NCI-H1092 treated with DMSO at 0.1 percent for 48 hours (cell line): ENCODE measurements at regions not wholly inside any gene's neighbourhood (a gene's known extent, or its start where the extent isn't known, plus 50 kb on each side); places are given as distances from the start of the nearest gene placed in this dataset.

Source experiments
- DNase-seq: peaks from one replicate; lab custom pipeline; 2025; lab: John Stamatoyannopoulos, UW

DNA sequence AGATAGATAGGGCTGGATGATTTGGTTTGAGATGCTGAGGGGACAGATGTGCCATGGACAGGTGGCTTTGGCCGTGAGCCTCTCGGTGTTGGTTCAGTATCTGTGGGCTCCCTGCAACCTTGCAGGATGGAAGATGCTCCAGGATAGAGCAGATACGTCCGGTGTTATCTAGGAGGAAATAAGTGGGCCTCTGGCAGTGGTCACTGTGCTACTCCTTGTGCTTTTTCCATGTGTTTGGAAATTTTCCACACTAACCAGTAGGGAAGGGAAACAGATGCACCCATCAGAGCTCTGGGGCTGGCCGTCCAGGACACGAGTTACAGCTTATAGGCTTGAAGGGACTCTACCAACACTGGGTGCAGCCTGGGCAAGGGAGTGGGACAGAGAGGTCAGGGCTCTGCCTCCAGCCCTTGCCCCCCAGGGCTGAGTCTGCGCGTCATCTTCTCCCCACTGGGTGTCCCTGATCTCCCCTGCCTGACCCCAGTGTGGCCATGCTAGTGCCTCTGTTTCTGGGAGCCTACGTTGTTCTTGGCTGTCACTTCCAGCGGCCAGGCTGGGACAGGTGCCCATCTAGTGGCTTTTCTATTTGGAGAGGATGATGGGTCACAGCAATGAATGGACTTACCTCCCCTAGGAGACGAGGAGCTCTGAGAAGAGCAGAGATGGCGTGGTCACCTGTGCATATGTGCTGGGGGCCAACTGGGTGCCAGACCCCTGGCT, 166.9 kb downstream of the SEC14L1 start:
- no peak for DNase-seq

DNA sequence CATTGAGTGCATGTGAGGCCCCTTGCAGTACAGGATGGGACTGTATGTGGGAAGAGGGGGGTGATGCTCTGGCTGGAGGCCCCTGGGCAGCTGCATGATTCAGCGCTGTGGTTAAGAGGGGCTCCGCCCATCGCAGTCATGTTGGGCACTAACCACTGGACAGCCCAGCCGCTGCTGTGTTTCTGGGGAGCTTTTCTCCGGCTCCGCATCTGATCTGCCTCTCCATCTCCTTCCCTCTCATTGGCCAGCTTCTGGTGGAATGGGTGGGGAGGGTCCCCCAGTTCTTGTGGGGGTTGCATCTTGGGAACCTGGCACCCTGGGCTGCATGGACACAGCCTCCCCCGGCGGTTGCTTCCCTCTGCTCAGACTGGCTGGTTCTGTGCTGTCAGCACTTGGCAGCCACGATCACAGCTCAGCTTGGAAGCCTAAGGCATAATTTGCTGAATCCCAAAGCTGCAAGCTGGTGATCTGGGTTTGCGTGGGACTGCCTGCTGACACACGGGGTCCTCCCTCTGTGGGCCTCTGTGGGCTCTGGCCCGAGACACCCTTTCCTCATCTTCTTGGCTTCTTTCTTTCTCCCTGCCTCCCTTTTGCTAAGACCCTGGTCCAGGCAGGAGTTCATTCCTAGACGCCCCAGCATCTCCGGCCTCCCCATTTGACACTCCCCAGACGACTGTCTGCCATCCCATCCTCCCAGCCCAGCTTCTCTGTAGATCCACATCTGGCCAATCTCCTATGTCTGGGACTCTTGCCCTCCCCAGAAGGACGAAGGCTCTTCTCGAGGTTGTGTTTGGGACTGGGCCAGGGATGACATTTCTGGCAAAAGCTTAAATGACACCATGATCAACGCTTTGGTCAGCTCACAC, 168.3 kb downstream of the SEC14L1 start:
- no peak for DNase-seq

DNA sequence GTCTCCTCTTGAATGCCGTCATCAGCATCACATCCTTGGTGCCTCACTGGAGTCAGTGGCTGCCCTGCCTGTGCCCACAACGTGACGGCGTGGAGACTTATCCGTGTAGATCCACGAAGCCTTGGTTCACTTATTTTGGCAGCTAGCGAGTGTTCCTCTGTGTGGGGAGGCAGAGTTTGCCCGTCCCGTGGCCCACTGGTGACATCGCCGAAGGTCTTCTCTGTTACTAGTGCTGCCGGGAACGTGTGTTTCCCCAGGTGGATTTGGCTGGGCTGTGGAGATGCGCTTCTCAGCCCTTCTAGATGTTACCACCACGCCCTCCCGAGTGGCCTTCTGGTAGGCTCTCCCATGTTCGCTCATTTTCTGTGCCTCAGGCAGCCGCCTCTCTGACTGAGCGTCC, 169.6 kb downstream of the SEC14L1 start:
- DNase-seq: no peak

DNA sequence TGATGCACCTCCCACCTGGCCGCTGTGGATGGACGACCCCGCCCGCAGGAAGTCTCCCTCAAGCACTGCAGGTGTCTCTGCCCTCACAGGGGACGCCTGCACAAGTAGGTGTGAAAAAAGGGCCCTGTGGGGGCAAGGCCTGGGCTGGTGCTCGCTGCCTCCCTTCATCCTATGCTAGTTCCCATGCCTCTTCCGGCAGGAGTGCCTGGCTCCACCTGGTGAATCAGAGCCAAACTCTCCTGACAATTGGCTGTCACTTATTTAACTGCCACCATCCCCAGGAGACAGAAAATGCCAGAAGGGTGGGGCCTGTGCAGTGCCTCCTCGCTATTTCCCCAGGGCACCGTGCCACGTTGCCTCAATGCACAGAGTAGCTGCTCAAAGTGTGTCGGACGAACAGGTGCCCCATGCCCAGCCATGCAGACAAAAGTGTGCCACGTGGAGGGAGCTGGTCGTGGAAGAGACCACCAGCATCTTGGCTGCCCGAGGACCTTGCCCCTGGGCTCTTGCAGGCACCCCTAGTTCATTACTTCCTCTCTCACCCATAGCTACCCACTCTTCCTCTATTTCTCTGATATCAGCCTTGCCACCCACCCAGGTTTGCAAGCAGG, 170.7 kb downstream of the SEC14L1 start:
- DNase-seq: no peak

DNA sequence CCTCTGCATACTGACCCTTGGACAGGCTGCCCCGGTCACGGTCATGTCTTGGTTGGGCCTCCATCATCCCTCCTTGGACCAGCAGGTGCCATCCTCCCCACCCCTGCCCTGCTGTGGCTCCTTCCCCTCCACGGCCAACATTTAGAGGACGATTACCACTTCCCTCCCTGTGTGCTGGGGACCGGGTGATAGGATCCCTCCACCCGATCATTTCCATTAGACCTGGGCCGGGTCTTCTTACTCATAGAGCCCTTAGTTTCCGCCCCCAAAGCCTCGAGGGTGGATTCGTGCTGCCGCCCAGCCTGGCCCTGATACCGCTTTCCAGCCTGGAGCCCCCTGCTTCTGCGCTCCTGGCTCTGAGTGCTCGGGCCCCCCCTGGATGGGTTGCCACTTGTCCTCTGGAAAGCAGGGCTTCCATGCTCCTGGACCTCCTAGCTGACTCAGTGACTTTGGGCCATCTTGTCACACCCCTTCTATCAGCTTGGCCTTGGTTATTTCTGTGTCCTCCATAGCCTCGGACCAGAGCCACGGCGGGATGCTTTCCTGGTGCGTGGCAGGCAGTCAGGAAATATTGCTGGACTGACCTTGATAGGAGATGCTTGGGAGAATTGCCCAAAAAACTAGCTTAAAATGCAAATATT, 171.4 kb downstream of the SEC14L1 start:
- DNase-seq: no peak

DNA sequence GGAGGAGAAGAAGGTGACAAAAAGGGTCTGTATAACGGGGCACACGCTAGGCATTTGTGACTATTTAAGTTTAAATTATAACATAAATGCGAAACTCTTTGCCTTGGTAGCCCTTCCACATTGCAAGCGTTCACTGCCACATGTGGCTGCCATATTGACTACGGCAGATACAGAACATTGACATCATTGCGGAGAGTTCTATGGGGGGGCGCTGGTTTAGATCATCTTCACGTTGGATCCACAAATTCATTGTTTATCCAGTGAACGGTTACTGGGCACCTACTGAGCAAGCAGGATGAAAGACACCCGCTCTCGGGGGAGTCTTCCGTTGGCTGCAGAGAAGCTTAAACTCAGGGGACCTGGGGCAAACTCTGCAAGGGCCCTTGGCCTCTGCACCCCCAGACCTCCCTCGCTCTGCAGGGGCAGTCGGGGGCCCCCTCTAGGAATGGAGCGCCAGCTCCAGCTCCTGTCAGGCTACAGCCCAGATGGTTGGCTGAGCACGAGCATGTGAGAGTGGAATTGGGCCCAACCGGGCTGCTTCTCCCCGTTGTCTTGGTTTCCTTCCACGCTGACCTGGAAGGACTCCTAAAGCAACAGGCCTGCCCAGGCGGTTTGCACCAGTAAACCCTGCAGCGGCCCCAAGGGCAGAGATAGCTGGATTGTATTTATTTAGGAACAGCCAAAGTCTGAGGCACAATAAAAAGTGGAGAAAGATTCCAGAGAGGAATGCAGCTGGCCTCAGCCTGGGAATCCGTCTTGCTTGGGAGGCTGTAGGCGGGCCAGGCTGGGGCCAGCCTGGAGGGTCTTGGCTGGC, 172.2 kb downstream of the SEC14L1 start:
- DNase-seq: no peak

DNA sequence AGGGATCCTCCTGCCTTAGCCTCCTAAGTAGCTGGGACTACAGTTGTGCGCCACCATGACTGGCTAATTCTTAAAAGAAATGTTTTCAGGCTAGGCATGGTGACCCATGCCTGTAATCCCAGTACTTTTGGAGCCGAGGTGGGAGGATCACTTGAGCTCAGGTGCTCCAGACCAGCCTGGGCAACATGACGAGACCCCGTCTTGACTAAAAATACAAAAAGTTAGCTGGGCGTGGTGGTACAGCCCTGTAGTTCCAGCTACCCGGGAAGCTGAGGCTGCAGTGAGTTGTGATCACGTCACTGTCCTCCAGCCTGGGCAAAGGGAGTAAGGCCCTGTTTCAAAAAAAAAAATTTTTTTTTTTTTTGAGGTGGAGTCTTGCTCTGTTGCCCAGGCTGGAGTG, 173.1 kb downstream of the SEC14L1 start:
- DNase-seq: no peak

DNA sequence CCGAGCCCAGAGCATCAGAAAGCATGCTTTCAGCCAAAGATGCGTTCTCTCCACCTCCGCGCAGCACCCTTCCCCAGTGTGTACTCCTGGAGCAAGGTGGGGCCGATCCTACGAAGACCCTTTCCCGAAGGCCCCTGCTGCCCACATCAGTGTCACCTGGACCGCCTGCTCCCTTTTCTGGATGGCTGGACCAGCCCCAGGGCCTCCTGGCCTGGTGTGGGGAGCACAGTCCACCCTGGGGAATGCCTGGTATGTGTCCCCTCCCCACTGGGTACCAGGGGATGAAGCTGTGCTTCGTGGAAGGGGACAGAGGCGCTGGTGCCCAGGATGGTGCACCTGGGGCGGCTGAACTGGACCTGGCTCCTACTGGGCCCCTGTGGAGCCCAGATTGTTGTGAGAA, 173.8 kb downstream of the SEC14L1 start:
- no peak for DNase-seq

DNA sequence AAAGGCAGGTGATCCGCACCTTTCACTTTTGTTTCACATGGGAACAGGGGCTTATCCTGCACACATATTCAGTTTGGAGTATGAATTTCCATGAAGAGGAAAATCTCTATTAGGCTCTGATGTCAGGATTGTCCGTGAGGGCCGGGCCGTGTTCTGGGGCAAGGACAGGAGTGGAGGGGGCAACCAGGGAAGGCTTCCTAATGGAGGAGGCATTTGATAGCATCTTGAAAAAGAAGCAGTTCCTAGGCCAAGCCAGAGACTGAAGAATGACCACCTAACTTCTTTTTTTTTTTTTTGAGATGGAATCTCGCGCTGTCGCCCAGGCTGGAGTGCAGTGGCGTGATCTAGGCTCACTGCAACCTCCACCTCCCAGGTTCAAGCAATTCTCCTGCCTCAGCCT, 174.2 kb downstream of the SEC14L1 start:
- DNase-seq: no peak

DNA sequence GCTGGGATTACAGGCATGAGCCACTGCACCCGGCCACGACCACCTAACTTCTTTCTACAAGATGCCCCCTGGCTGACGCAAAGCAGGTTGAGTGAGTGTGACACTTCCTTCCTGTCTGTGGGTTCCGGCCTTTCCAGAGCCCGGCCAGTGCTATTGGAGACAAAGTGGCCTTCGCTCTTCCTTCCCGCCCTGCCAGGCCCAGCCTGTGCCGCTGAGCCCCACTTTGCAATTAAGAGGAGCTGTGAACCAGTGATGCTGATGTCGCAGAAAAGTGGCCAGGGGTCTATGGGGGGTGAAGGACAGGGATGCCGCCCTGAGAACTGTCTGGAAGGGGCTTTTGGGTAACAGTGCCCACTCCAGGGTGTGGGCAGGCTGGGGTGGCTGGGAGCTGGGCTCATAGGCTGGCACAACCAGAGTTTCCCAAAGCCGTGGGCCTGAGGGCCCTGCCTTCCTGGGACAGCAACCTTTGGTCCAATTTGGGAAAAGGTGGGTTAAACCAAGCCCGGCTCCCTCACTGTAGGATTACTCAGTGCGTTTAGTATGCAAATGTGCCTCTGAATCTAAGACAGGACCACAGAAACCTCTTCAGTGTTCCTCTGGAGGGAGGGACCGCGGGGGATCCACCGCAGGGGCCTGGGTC, 174.9 kb downstream of the SEC14L1 start:
- no peak for DNase-seq

DNA sequence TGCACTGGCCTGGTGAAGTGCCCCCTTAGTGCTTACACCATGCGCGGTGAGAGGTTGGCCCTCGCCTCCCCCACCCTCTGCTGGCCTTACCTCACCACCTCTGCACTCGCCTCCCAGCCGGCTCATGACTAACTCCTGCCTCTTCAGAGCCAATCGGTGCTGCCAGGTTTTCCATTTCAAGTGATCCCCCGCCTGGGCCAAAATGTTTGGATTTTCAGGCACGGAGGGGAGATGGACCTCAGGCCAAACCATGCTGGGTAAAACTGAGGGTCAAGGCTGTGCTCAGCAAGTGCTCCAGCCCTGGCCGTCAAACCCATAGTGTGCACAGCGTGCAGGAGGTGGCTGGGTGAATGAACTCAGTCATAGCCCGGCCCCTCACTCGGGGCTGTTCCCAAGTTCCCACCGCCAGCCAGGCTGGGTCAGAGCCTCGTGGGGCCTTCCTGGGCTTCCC, 175.4 kb downstream of the SEC14L1 start:
- no peak for DNase-seq

DNA sequence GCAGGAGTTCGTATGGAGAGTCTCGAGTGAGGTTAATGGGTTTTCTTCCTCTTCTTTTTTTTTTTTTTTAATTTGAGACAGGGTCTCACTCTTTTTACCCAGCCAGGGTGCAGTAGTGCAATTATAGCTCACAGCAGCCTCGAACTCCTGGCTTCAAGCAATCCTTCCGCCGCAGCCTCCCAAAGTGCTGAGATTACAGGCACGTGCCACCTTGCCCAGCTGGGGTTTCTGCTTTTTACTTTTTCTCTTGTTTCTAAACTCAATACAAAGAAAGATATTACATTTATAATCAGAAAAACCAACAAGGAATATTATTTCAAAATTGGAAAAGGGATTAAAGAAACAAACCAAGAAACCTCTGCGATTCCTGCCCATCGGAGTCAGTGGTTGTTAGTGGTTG, 175.9 kb downstream of the SEC14L1 start:
- no peak for DNase-seq

DNA sequence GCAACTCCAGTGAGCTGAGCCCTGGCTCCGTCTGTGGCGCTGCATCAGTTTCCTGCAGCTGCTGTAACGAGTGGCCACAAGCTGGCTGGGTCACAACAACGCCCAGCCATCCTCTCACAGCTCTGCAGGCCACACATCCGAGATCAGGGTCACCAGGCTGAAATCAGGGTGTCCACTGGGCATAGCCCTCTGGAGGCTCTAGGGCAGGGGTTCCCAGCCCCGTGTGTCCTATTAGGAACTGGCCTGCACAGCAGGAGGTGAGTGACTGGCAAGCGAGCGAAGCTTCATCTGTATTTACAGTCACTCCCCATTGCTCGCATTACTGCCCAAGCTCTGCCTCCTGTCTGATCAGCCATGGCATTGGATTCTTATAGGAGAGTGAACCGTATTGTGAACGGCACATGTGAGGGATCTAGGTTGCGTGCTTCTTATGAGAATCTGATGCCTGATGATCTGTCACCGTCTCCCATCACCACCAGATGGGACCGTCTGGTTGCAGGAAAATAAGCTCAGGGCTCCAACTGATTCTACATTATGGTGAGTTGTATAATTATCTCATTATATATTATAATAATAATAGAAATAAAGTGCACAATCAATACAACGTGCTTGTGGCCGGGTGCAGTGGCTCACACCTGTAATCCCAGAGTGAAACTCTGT, 176.5 kb downstream of the SEC14L1 start:
- DNase-seq: no peak

DNA sequence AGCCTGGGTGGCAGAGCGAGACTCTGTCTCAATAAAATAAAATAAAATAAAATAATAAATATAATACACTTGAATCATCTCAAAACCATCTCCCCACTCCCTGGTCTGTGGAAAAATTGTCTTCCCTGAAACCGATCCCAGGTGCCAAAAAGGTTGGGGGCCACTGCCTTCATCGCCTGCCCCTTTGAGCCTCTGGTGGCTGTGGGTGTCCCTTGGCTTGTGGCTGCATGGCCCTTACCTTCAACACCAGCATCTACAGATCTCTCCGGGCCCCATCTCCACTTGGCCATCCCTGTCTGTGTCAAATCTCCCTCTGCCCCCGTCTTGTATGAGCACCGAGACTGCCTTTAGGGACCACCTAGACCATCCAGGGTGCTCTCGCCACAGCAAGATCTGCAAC, 177.3 kb downstream of the SEC14L1 start:
- DNase-seq: no peak

DNA sequence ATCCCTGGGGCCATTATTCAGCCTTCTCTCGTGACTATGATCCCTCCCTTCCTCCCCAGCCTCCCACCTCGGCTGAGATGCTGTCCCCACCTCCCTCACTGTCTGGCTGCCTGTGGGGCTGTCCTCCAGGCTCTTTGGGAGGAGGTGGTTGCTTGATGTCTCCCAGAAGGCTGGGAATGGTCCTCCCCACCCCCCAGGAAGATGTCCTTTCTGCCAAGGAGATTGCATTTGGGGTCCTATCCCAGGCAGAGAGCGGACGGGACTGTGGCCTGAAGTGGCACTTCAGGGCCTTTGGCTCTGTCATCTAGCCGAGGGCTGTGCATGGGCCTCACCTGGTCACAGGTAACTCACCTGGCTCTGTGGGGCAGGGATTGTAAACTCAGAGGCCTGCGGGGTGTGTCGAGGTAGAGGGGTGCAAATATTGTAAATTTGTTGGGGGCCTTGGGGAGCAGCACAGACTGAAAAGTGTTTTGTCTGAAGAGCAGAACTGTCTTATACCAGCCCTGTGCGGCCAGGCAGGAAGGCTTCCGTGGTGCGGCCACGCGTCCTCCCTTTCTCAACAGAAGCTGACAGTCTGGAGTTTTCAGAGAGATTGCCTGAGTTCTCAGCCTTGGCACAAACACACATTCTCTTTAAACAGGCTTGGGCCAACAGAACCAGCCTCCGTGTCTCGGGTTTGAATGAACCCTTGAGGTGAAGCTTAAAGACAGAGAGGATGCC, 177.9 kb downstream of the SEC14L1 start:
- no peak for DNase-seq

DNA sequence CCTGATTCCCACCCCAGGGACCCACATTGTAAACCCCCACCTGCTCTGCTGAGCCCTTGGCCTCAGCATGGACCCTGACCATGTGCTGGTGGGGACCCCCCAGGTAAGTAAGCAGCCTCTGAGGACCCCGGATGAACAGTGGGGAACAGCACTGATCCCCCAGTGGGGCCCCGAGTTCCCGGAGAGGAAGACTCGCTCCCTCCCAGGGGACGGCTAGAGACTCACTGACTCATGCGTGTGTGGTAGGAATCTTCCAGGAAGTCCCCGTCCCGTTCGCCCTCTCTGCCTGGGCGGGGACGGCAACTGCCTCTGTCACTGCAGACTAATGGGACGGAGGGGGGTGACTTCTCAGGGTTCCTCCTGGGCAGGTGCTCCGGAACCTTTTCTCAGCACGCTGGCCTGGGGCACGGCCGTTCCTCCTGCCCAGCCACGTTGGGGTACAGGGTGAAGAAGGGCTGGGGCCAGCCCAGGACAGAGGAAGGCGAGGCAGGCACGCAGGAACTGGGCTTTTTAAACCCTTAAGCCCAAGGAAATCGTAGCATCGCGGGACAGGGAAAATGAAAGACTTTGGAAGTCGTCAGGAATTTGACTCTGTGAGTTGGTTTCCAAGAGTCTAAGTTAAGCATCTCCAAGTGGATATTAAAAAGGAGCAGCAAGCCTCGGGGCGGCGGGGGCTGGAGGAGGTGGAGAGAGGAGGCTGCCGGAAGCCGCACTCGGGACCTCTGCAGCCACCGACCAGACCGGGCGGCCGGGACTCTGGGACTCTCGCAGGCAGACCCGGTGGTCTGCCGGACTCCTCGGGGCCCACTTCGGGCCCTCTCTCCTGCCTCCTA, 178.7 kb downstream of the SEC14L1 start:
- DNase-seq: no peak

DNA sequence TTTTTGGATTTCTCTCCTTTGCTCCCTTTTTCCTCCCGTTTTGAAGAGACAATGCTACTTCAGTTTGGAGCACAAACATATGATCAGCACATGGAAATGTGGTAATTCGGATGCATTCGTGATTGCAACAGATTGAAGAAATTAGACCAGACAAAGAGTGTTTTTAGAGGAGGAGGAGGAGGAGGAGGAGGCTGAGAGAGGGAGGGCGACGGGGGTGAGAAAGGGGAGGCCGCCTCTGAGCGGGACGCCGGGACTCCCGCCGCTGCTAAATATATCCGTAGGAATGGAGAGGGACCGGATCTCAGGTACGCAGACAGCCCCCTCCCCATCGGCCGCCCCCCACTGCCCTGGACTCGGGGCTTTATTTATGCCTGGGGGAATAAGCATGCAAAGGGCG, 179.3 kb downstream of the SEC14L1 start:
- no peak for DNase-seq

DNA sequence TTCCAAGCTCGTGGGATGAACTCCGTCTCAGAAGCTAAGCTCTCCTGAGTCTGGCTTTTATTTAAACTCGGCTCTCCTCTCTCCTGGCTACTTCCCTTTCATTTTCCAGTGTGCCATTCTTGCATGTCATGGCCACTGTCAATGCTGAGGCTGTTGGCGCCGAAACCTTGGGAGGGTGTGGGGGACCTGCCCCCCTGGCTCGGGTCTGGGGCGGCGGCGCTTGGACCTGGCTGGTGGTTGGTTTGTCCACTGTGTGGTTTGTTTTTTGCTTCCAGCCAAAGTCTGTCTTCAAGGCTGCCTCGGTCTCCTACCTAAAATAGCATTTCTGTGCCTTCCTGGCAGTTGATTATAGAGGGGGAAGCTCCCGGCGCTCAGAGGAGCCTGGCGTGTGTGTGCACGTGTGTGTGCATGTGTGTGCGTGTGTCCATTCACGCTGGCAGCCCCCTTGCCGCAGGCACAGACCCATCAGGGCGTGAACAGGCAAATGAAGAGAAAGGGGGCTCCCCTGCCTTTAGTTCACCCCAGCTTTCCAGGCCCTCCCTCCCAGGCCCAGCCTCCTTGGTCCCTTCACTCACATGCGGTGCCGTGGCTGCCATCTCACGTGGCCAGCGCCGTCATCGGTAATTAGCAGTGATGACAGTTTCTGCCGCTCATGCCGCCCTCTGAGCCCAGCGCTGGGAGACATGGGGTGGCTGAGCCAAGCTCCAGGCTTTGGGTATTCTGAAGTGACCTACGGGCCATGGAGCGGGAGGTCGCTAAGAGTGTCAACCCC, 179.9 kb downstream of the SEC14L1 start:
- DNase-seq: no peak
